GM12878 (cell line): ENCODE measurements at regions not wholly inside any gene's neighbourhood (a gene's known extent, or its start where the extent isn't known, plus 50 kb on each side); places are given as distances from the start of the nearest gene placed in this dataset.

Experiments
- ATAC-seq: fragments of 200-7000 bp; cut with Tn5 transposase; 3 replicates; pipeline ENCODE4 v1.9.1; 2020; ENCODE audit warnings: mild to moderate bottlenecking, moderate library complexity
- BruUV-seq: library from RNA; stranded (reverse); fragments of 400-500 nt; replicated peaks from 2 replicates; lab custom pipeline; 2021; lab: Mats Ljungman, UMichigan
- CTCF ChIA-PET: fragments of 300-600 bp; sonication (Branson Sonifier 250); formaldehyde crosslinking; extraction: SDS; loops from one replicate; lab custom pipeline; 2021; ENCODE audit warnings: inconsistent platforms; lab: Yijun Ruan, JAX
- POLR2A ChIA-PET: fragments of 350-600 bp; formaldehyde crosslinking; extraction: SDS; loops from one replicate; lab custom pipeline; 2021; ENCODE audit warnings: inconsistent platforms; lab: Charles Lee
- RAD21 ChIA-PET: fragments of 300-600 bp; sonication (Branson Sonifier 250); formaldehyde crosslinking; loops from one replicate; lab custom pipeline; 2023; ENCODE audit warnings: antibody characterized with exemption; ENCODE audit not compliant: unreplicated experiment; lab: Charles Lee
- SMC1A ChIA-PET: fragments of 300-600 bp; sonication (Branson Sonifier 250); formaldehyde crosslinking; loops from one replicate; lab custom pipeline; 2023; ENCODE audit not compliant: unreplicated experiment, uncharacterized antibody; lab: Charles Lee
- DNase-seq: peaks from one replicate; pipeline ENCODE4 v3.0.0-alpha.2; 2011; ENCODE audit warnings: low read depth, low spot score
- FAIRE-seq: peaks from 3 replicates; lab custom pipeline; 2011; peaks lifted over from hg19 to GRCh38; lab: Jason Lieb, UNC
- H2AFZ ChIP-seq: 2 replicates; pipeline ENCODE4 v1.6.0; 2011; ENCODE audit warnings: low read depth, low read length, control low read depth; ENCODE audit not compliant: control insufficient read depth
- H3K27ac ChIP-seq: 2 replicates; pipeline ENCODE4 v1.5.1; 2011; ENCODE audit warnings: control low read depth; ENCODE audit not compliant: control insufficient read depth, insufficient read depth
- H3K27me3 ChIP-seq, 2 experiments: replicated peaks in 1 of 2; 2 replicates each; pipeline versions ENCODE4 v1.6.0 to v1.6.1; 2011; ENCODE audit warnings: low read length in 1 of 2; ENCODE audit not compliant: control insufficient read depth in 2 of 2, insufficient read depth in 2 of 2
- H3K36me3 ChIP-seq, 2 experiments: 2 replicates each; pipeline ENCODE4 v1.5.1; 2011; ENCODE audit warnings: low read length in 1 of 2; ENCODE audit not compliant: control insufficient read depth in 2 of 2, insufficient read depth in 2 of 2
- H3K4me1 ChIP-seq: 2 replicates; pipeline ENCODE4 v1.6.1; 2011; ENCODE audit warnings: mild to moderate bottlenecking, low read length, moderate library complexity, mixed read lengths; ENCODE audit not compliant: control insufficient read depth, insufficient read depth
- H3K4me2 ChIP-seq: 2 replicates; pipeline ENCODE4 v1.6.0; 2011; ENCODE audit warnings: control low read depth; ENCODE audit not compliant: control insufficient read depth, insufficient read depth
- H3K4me3 ChIP-seq: fragments of 200-600 bp; sonication (generic); 2 replicates; pipeline ENCODE4 v1.5.1; 2016
- H3K79me2 ChIP-seq: 2 replicates; pipeline ENCODE4 v1.6.0; 2011; ENCODE audit warnings: low read length; ENCODE audit not compliant: control insufficient read depth, insufficient read depth
- H3K9ac ChIP-seq: 2 replicates; pipeline ENCODE4 v1.8.0; 2011; ENCODE audit warnings: low read length, control low read depth, mixed read lengths; ENCODE audit not compliant: control insufficient read depth, insufficient read depth
- H3K9me3 ChIP-seq: replicated peaks from 3 replicates; pipeline ENCODE4 v1.5.1; 2011; ENCODE audit warnings: mild to moderate bottlenecking, low read length; ENCODE audit not compliant: control insufficient read depth, insufficient read depth
- H4K20me1 ChIP-seq: 2 replicates; pipeline ENCODE4 v1.6.0; 2011; ENCODE audit not compliant: control insufficient read depth, insufficient read depth
- ATF7 ChIP-seq: fragments of 450-650 bp; IDR thresholded peaks from 2 replicates; pipeline ENCODE4 v1.6.1; 2016; ENCODE audit warnings: low read depth, mild to moderate bottlenecking
- BMI1 ChIP-seq: fragments of 450-650 bp; IDR thresholded peaks from 2 replicates; pipeline ENCODE4 v1.6.1; 2016; ENCODE audit warnings: mild to moderate bottlenecking, moderate library complexity, borderline replicate concordance
- EP300 ChIP-seq, 2 experiments: fragments of 150-350 bp in 1 of 2; IDR thresholded peaks; 2 replicates each; pipeline ENCODE4 v1.6.1; 2011 to 2012; ENCODE audit warnings: low read depth in 2 of 2, low read length in 2 of 2, borderline replicate concordance in 1 of 2, improper control_type of control experiment in 1 of 2, inconsistent platforms in 1 of 2; ENCODE audit not compliant: control insufficient read depth in 1 of 2
- HCFC1 ChIP-seq: fragments of 150-350 bp; IDR thresholded peaks from 2 replicates; pipeline ENCODE4 v1.6.1; 2014; ENCODE audit warnings: low read length
- IRF4 ChIP-seq: IDR thresholded peaks from 2 replicates; pipeline ENCODE4 v1.6.1; 2011; ENCODE audit warnings: low read depth, low read length
- LARP7 ChIP-seq: fragments of 450-650 bp; IDR thresholded peaks from 2 replicates; pipeline ENCODE4 v1.6.1; 2017; ENCODE audit warnings: mild to moderate bottlenecking
- MYC ChIP-seq: IDR thresholded peaks from 2 replicates; pipeline ENCODE4 v1.6.1; 2011; ENCODE audit warnings: mild to moderate bottlenecking, low read length, moderate library complexity, inconsistent platforms; ENCODE audit not compliant: insufficient read depth, insufficient replicate concordance, insufficient read length, severe bottlenecking
- NR2F1 ChIP-seq: fragments of 450-650 bp; conservative IDR thresholded peaks from 2 replicates; pipeline ENCODE4 v1.6.1; 2017; ENCODE audit warnings: mild to moderate bottlenecking
- SREBF1 ChIP-seq: IDR thresholded peaks from 2 replicates; pipeline ENCODE4 v1.6.1; 2012; ENCODE audit warnings: mild to moderate bottlenecking, low read length
- SRF ChIP-seq, 2 experiments: IDR thresholded peaks; 2 replicates each; pipeline ENCODE4 v1.6.1; 2011; ENCODE audit warnings: low read depth in 2 of 2, low read length in 2 of 2, mild to moderate bottlenecking in 1 of 2, moderate library complexity in 1 of 2
- STAT1 ChIP-seq: fragments of 450-650 bp; conservative IDR thresholded peaks from 2 replicates; pipeline ENCODE4 v1.6.1; 2014; ENCODE audit warnings: antibody characterized with exemption, mild to moderate bottlenecking
- SUZ12 ChIP-seq: fragments of 200-600 bp; sonication (generic); IDR thresholded peaks from one replicate; pipeline ENCODE4 v1.6.1; 2018; ENCODE audit warnings: antibody characterized with exemption, mild to moderate bottlenecking; ENCODE audit not compliant: unreplicated experiment
- WGBS: methylation state at CpG from one replicate; pipeline ENCODE4 v1.1.6; 2016; ENCODE audit warnings: low lambda C conversion rate; ENCODE audit not compliant: insufficient replicate concordance, insufficient coverage; ENCODE audit errors: missing lambda C conversion rate; 5-methylcytosine and 5-hydroxymethylcytosine counted together
- in situ Hi-C: fragments of 300-500 bp; cut with MboI; formaldehyde crosslinking; loops from 9 replicates; pipeline ENCODE4 v1.14.3; 2018; ENCODE audit warnings: mixed read lengths
- intact Hi-C: fragments of 100-400 bp; cut with micrococcal nuclease; formaldehyde crosslinking; loops from one replicate; pipeline ENCODE4 v1.14.2; 2022; ENCODE audit not compliant: unreplicated experiment
- TF ChIP-seq, protein P1 (sequence below): IDR thresholded peaks from 2 replicates; pipeline ENCODE4 v1.6.1; 2011; ENCODE audit warnings: low read depth, low read length, improper control_type of control experiment, borderline replicate concordance
- TF ChIP-seq, protein P2 (sequence below): fragments of 450-650 bp; IDR thresholded peaks from 2 replicates; pipeline ENCODE4 v1.6.1; 2016; ENCODE audit warnings: mild to moderate bottlenecking

DNA sequence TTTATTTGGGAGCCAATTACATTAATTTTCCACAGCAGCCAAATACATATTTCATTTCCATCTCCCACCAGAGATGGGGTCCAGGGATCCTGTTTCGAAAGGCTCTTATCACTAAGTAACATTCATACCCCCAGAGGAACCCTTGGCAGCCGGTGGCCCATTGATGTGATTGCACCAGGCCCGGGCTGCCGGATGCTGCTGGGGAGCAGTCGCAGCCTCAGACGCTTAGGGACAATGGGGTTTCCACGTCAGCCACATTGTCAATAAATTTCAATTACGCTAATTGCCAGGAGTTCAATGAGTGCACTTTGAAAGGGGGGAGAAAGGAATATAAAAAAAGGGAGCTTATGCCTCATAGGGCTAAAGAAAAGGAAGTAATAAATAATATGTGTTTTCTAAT lies 478.8 kb upstream of the ADAMTS16 start:
- RAD21 ChIA-PET = no interaction called here
- Histone ChIP-seq H3K4me1 (no peaks in the 10 kb centered on the region), H3K79me2 (no peaks in the 10 kb centered on the region), H3K27ac (no peak overlapping the region)
- FAIRE-seq (no peak), DNase-seq (no peak)
- no peak for TF ChIP-seq LARP7
- no peak for TF ChIP-seq HCFC1
- TF ChIP-seq BMI1 = no peak
- TF ChIP-seq, protein P1, sequence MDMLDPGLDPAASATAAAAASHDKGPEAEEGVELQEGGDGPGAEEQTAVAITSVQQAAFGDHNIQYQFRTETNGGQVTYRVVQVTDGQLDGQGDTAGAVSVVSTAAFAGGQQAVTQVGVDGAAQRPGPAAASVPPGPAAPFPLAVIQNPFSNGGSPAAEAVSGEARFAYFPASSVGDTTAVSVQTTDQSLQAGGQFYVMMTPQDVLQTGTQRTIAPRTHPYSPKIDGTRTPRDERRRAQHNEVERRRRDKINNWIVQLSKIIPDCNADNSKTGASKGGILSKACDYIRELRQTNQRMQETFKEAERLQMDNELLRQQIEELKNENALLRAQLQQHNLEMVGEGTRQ = no peak
- TF ChIP-seq EP300 (IDR thresholded peaks at IDR 0.05; ENCODE audit: borderline replicate concordance in 1 of 2, control insufficient read depth in 1 of 2, low read depth in 2 of 2, low read length in 2 of 2) = no peak
- no peak for TF ChIP-seq ATF7
- TF ChIP-seq MYC = no peak
- TF ChIP-seq STAT1 = no peak
- TF ChIP-seq, protein P2, sequence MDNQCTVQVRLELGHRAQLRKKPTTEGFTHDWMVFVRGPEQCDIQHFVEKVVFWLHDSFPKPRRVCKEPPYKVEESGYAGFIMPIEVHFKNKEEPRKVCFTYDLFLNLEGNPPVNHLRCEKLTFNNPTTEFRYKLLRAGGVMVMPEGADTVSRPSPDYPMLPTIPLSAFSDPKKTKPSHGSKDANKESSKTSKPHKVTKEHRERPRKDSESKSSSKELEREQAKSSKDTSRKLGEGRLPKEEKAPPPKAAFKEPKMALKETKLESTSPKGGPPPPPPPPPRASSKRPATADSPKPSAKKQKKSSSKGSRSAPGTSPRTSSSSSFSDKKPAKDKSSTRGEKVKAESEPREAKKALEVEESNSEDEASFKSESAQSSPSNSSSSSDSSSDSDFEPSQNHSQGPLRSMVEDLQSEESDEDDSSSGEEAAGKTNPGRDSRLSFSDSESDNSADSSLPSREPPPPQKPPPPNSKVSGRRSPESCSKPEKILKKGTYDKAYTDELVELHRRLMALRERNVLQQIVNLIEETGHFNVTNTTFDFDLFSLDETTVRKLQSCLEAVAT = no peak
- no peak for TF ChIP-seq SUZ12
- no peak for TF ChIP-seq IRF4
- TF ChIP-seq SREBF1 = no peak
- no peak for TF ChIP-seq NR2F1
- no peak for TF ChIP-seq SRF (IDR thresholded peaks at IDR 0.05; ENCODE audit: low read depth in 2 of 2, low read length in 2 of 2)
- TF ChIP-seq, all 136 proteins: peak for 0
- no TSS peak for BruUV-seq
- Histone ChIP-seq H4K20me1 (no peaks in the 10 kb centered on the region), H3K4me2 (no peak overlapping the region), H3K36me3 (no peaks in the 10 kb centered on the region), H3K9ac (no peak overlapping the region), H3K27me3 (no peaks in the 10 kb centered on the region), H3K4me3 (no peak overlapping the region), H2AFZ (no peak overlapping the region), H3K9me3 (no peaks in the 10 kb centered on the region; the same call in 2 of the 3 replicates)
- ATAC-seq = no peak
- in situ Hi-C loops (no loop called here), intact Hi-C loops (no loop called here)
- 40% methylated on average over 8 of the region's 8 CpGs for WGBS
- ChIA-PET POLR2A (no interaction called here), CTCF (no interaction called here), SMC1A (no interaction called here)
